ENCODE measurements at regions not wholly inside any gene's neighbourhood (a gene's known extent, or its start where the extent isn't known, plus 50 kb on each side); places are given as distances from the start of the nearest gene placed in this dataset.
"Not testable (repeated sequence)": the region's sequence is repeated elsewhere in the genome, so short reads cannot be mapped to it uniquely, and the experiment has no call there.

GRCh38 chr16:85244452-85244851 lies 132.2 kb upstream of the CIBAR2 start:
- not testable (repeated sequence) for DNase-seq

- no peak for DNase-seq
Measured at GRCh38 chr16:85245307-85246172, 133.3 kb upstream of the CIBAR2 start.

- no peak for DNase-seq
Measured at GRCh38 chr16:85246473-85246872, 134.2 kb upstream of the CIBAR2 start.

- no peak for DNase-seq
Measured at GRCh38 chr16:85246973-85247372, 134.7 kb upstream of the CIBAR2 start.

GRCh38 chr16:85248342-85248741 lies 136.1 kb upstream of the CIBAR2 start:
- DNase-seq = no peak

GRCh38 chr16:85248857-85249256 lies 136.6 kb upstream of the CIBAR2 start:
- DNase-seq = no peak

- no peak for DNase-seq
Measured at GRCh38 chr16:85249418-85250146, 137.3 kb upstream of the CIBAR2 start.

- DNase-seq = no peak
Measured at GRCh38 chr16:85250147-85250463, 137.8 kb upstream of the CIBAR2 start.

- no peak for DNase-seq
Measured at GRCh38 chr16:85250609-85251223, 138.4 kb upstream of the CIBAR2 start.

GRCh38 chr16:85251225-85251760 lies 139.0 kb upstream of the CIBAR2 start:
- DNase-seq = no peak

- DNase-seq = no peak
Measured at GRCh38 chr16:85252014-85252413, 139.7 kb upstream of the CIBAR2 start.

- DNase-seq = no peak
Measured at GRCh38 chr16:85252461-85252860, 140.2 kb upstream of the CIBAR2 start.

- no peak for DNase-seq
Measured at GRCh38 chr16:85253084-85253941, 141.0 kb upstream of the CIBAR2 start.

GRCh38 chr16:85254051-85254450 lies 141.8 kb upstream of the CIBAR2 start:
- no peak for DNase-seq

- DNase-seq = no peak
Measured at GRCh38 chr16:85254921-85255320, 142.6 kb upstream of the CIBAR2 start.

GRCh38 chr16:85255777-85256176 lies 143.5 kb upstream of the CIBAR2 start:
- DNase-seq = no peak

GRCh38 chr16:85256190-85256739 lies 144.0 kb upstream of the CIBAR2 start:
- DNase-seq = no peak

GRCh38 chr16:85257483-85257882 lies 145.2 kb upstream of the CIBAR2 start:
- DNase-seq = no peak

GRCh38 chr16:85258166-85258565 lies 145.9 kb upstream of the CIBAR2 start:
- no peak for DNase-seq

- DNase-seq = no peak
Measured at GRCh38 chr16:85258629-85259028, 146.4 kb upstream of the CIBAR2 start.

GRCh38 chr16:85259115-85259831 lies 147.0 kb upstream of the CIBAR2 start:
- no peak for DNase-seq

- DNase-seq = no peak
Measured at GRCh38 chr16:85259832-85260167, 147.5 kb upstream of the CIBAR2 start.

All from GF-D8 (cell line).